ENCODE measurements at regions not wholly inside any gene's neighbourhood (a gene's known extent, or its start where the extent isn't known, plus 50 kb on each side); places are given as distances from the start of the nearest gene placed in this dataset.
"Not testable (repeated sequence)": the region's sequence is repeated elsewhere in the genome, so short reads cannot be mapped to it uniquely, and the experiment has no call there.

- Histone ChIP-seq H3K27ac (ENCODE audit: low read depth, low read length) (no peak overlapping the region), H3K36me3 (ENCODE audit: control insufficient read depth, insufficient read depth, low read length) (no peaks in the 10 kb centered on the region)
Observed at GRCh38 chr4:114317564-114317963, 281.0 kb upstream of the UGT8 start.

DNA sequence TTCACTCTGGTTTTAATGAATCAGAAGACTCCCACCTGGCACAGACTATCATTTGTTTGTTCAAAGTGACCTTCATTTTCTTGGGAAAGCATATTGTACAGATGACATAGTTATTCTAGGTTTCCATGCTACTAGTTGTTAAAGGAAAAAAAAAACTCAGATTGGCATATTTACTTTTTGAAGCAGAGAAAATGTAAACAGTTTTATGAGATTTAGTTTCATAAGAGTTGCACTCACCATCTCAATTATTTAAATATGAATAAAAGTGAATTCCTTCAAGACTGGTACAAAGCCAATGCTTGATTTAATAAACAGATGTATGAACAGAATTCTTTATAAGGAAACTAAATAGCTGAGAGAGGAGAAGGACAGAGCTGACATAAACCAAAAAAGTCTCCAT lies 280.3 kb upstream of the UGT8 start:
- no peaks in the 10 kb centered on the region for H3K36me3 ChIP-seq (ENCODE audit: control insufficient read depth, insufficient read depth, low read length)
- H3K9me3 ChIP-seq (ENCODE audit: control insufficient read depth, insufficient read depth, low read length): no peaks in the 10 kb centered on the region
- no peak overlapping the region for H3K27ac ChIP-seq (ENCODE audit: low read depth, low read length)
- no peaks in the 10 kb centered on the region for H3K27me3 ChIP-seq (ENCODE audit: control insufficient read depth, insufficient read depth, low read length)
- H3K9ac ChIP-seq (ENCODE audit: low read depth, low read length): no peak overlapping the region
- no peaks in the 10 kb centered on the region for H3K4me1 ChIP-seq (ENCODE audit: control insufficient read depth, insufficient read depth, low read length)
- H3K4me3 ChIP-seq (ENCODE audit: low read depth, low read length): no peak overlapping the region

More at GRCh38 chr4:114317564-114317963, 281.0 kb upstream of the UGT8 start:
- H3K9me3 ChIP-seq (ENCODE audit: control insufficient read depth, insufficient read depth, low read length): no peaks in the 10 kb centered on the region
- no peaks in the 10 kb centered on the region for H3K4me1 ChIP-seq (ENCODE audit: control insufficient read depth, insufficient read depth, low read length)
- no peaks in the 10 kb centered on the region for H3K27me3 ChIP-seq (ENCODE audit: control insufficient read depth, insufficient read depth, low read length)
- H3K9ac ChIP-seq (ENCODE audit: low read depth, low read length): no peak overlapping the region
- no peak overlapping the region for H3K4me3 ChIP-seq (ENCODE audit: low read depth, low read length)

DNA sequence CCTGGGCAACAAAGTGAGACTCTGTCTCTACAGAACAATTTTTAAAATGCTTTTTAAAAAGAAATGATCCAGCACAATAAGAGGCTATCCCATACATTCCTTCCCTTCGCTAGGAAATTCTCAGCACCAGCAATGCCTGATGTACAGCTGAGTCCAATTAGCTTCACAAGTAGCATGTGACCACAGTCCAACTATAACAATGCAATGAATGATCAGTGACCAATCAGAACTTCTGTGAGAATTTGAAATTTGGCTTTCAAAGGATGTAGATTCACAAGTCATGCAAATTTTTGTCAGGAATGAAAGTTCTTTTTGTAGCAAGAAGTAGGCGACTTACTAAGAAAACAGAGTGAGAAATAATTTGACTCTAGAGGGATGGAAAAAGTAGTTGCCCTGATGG lies 278.5 kb upstream of the UGT8 start:
- Histone ChIP-seq H3K9ac (ENCODE audit: low read depth, low read length) (no peak overlapping the region), H3K9me3 (ENCODE audit: control insufficient read depth, insufficient read depth, low read length) (no peaks in the 10 kb centered on the region), H3K36me3 (ENCODE audit: control insufficient read depth, insufficient read depth, low read length) (no peaks in the 10 kb centered on the region), H3K27me3 (ENCODE audit: control insufficient read depth, insufficient read depth, low read length) (no peaks in the 10 kb centered on the region), H3K4me3 (ENCODE audit: low read depth, low read length) (no peak overlapping the region), H3K27ac (ENCODE audit: low read depth, low read length) (no peak overlapping the region), H3K4me1 (ENCODE audit: control insufficient read depth, insufficient read depth, low read length) (no peaks in the 10 kb centered on the region)

- Histone ChIP-seq H3K9ac (ENCODE audit: low read depth, low read length) (no peak overlapping the region), H3K9me3 (ENCODE audit: control insufficient read depth, insufficient read depth, low read length) (no peaks in the 10 kb centered on the region), H3K4me1 (ENCODE audit: control insufficient read depth, insufficient read depth, low read length) (no peaks in the 10 kb centered on the region), H3K27me3 (ENCODE audit: control insufficient read depth, insufficient read depth, low read length) (no peaks in the 10 kb centered on the region), H3K27ac (ENCODE audit: low read depth, low read length) (no peak overlapping the region), H3K36me3 (ENCODE audit: control insufficient read depth, insufficient read depth, low read length) (no peaks in the 10 kb centered on the region), H3K4me3 (ENCODE audit: low read depth, low read length) (no peak overlapping the region)
Observed at GRCh38 chr4:114321366-114321765, 277.2 kb upstream of the UGT8 start.

GRCh38 chr4:114323841-114324240 lies 274.8 kb upstream of the UGT8 start:
- no peaks in the 10 kb centered on the region for H3K4me1 ChIP-seq (ENCODE audit: control insufficient read depth, insufficient read depth, low read length)
- no peak overlapping the region for H3K27ac ChIP-seq (ENCODE audit: low read depth, low read length)
- H3K36me3 ChIP-seq (ENCODE audit: control insufficient read depth, insufficient read depth, low read length): no peaks in the 10 kb centered on the region
- no peaks in the 10 kb centered on the region for H3K9me3 ChIP-seq (ENCODE audit: control insufficient read depth, insufficient read depth, low read length)
- no peak overlapping the region for H3K9ac ChIP-seq (ENCODE audit: low read depth, low read length)
- no peaks in the 10 kb centered on the region for H3K27me3 ChIP-seq (ENCODE audit: control insufficient read depth, insufficient read depth, low read length)
- no peak overlapping the region for H3K4me3 ChIP-seq (ENCODE audit: low read depth, low read length)

- no peaks in the 10 kb centered on the region for H3K9me3 ChIP-seq (ENCODE audit: control insufficient read depth, insufficient read depth, low read length)
- H3K27ac ChIP-seq (ENCODE audit: low read depth, low read length): no peak overlapping the region
- no peak overlapping the region for H3K4me3 ChIP-seq (ENCODE audit: low read depth, low read length)
- H3K9ac ChIP-seq (ENCODE audit: low read depth, low read length): no peak overlapping the region
- H3K36me3 ChIP-seq (ENCODE audit: control insufficient read depth, insufficient read depth, low read length): no peaks in the 10 kb centered on the region
- no peaks in the 10 kb centered on the region for H3K4me1 ChIP-seq (ENCODE audit: control insufficient read depth, insufficient read depth, low read length)
- no peaks in the 10 kb centered on the region for H3K27me3 ChIP-seq (ENCODE audit: control insufficient read depth, insufficient read depth, low read length)
Observed at GRCh38 chr4:114326358-114326757, 272.2 kb upstream of the UGT8 start.

GRCh38 chr4:114332119-114332518 lies 266.5 kb upstream of the UGT8 start:
- Histone ChIP-seq H3K4me3 (ENCODE audit: low read depth, low read length) (no peak overlapping the region), H3K4me1 (ENCODE audit: control insufficient read depth, insufficient read depth, low read length) (no peaks in the 10 kb centered on the region), H3K9me3 (ENCODE audit: control insufficient read depth, insufficient read depth, low read length) (no peaks in the 10 kb centered on the region), H3K9ac (ENCODE audit: low read depth, low read length) (no peak overlapping the region), H3K36me3 (ENCODE audit: control insufficient read depth, insufficient read depth, low read length) (no peaks in the 10 kb centered on the region), H3K27ac (ENCODE audit: low read depth, low read length) (no peak overlapping the region), H3K27me3 (ENCODE audit: control insufficient read depth, insufficient read depth, low read length) (no peaks in the 10 kb centered on the region)

DNA sequence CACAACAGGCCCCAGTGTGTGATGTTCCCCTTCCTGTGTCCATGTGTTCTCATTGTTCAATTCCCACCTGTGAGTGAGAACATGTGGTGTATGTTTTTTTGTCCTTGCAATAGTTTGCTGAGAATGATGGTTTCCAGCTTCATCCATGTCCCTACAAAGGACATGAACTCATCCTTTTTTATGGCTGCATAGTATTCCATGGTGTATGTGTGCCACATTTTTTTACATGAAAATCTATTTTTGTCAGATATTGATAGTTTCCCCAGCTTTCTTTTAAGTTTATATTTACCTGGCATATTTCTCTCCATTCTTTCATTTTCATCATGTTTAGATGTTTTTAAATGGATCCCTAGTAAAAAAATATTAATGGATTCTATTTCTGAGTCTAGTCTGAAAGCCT lies 264.2 kb upstream of the UGT8 start:
- not testable (repeated sequence) for H3K4me3 ChIP-seq (ENCODE audit: low read depth, low read length); H3K27me3 ChIP-seq (ENCODE audit: control insufficient read depth, insufficient read depth, low read length); H3K27ac ChIP-seq (ENCODE audit: low read depth, low read length); H3K4me1 ChIP-seq (ENCODE audit: control insufficient read depth, insufficient read depth, low read length); H3K36me3 ChIP-seq (ENCODE audit: control insufficient read depth, insufficient read depth, low read length); H3K9ac ChIP-seq (ENCODE audit: low read depth, low read length); H3K9me3 ChIP-seq (ENCODE audit: control insufficient read depth, insufficient read depth, low read length)

- Histone ChIP-seq H3K9me3 (ENCODE audit: control insufficient read depth, insufficient read depth, low read length) (no peaks in the 10 kb centered on the region), H3K27me3 (ENCODE audit: control insufficient read depth, insufficient read depth, low read length) (no peaks in the 10 kb centered on the region), H3K4me3 (ENCODE audit: low read depth, low read length) (no peak overlapping the region), H3K27ac (ENCODE audit: low read depth, low read length) (no peak overlapping the region), H3K4me1 (ENCODE audit: control insufficient read depth, insufficient read depth, low read length) (no peaks in the 10 kb centered on the region), H3K9ac (ENCODE audit: low read depth, low read length) (no peak overlapping the region), H3K36me3 (ENCODE audit: control insufficient read depth, insufficient read depth, low read length) (no peaks in the 10 kb centered on the region)
Observed at GRCh38 chr4:114334884-114335330, 263.7 kb upstream of the UGT8 start.

DNA sequence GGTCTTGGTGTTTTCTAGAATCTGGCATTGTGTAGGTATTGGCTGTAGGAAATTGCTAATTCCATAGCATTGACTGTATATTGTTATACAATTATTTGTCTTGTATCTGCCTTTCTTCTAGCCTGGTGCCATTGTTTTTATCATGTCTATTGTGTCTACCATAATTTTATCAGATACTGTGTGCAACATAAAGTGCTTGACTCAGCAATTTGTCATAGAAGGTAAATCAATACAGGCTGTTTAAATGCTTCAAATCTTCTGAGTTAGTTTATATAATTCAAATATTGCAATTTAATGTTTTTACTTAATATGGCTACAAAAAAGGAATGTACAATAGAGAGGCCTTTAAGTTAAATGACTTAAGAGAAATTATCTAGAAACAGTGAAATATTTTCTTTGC lies 263.3 kb upstream of the UGT8 start:
- Histone ChIP-seq H3K27me3 (ENCODE audit: control insufficient read depth, insufficient read depth, low read length) (no peaks in the 10 kb centered on the region), H3K4me1 (ENCODE audit: control insufficient read depth, insufficient read depth, low read length) (no peaks in the 10 kb centered on the region), H3K4me3 (ENCODE audit: low read depth, low read length) (no peak overlapping the region), H3K9me3 (ENCODE audit: control insufficient read depth, insufficient read depth, low read length) (no peaks in the 10 kb centered on the region), H3K9ac (ENCODE audit: low read depth, low read length) (no peak overlapping the region), H3K36me3 (ENCODE audit: control insufficient read depth, insufficient read depth, low read length) (no peaks in the 10 kb centered on the region), H3K27ac (ENCODE audit: low read depth, low read length) (no peak overlapping the region)

DNA sequence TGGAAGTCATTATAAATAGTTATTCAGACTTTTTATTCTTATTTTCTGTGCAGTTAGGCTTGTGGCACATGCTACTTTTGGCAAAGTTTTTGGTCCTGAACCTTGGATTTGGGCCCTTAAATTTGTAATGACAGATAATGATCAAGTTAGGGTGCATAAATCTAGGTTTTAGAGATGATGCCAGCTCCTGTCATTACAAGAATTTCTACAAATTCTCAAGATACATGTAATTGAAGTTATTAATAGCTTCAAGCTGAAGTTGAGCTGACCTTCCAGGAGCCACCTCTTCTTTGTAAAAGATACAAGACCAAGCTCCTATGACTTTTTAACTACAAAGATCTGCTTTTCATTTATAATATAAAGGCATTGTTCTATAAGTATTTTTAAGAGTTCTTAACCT lies 255.6 kb upstream of the UGT8 start:
- Histone ChIP-seq H3K27me3 (ENCODE audit: control insufficient read depth, insufficient read depth, low read length) (no peaks in the 10 kb centered on the region), H3K27ac (ENCODE audit: low read depth, low read length) (no peak overlapping the region), H3K9ac (ENCODE audit: low read depth, low read length) (no peak overlapping the region), H3K4me1 (ENCODE audit: control insufficient read depth, insufficient read depth, low read length) (no peaks in the 10 kb centered on the region), H3K9me3 (ENCODE audit: control insufficient read depth, insufficient read depth, low read length) (no peaks in the 10 kb centered on the region), H3K36me3 (ENCODE audit: control insufficient read depth, insufficient read depth, low read length) (no peaks in the 10 kb centered on the region), H3K4me3 (ENCODE audit: low read depth, low read length) (no peak overlapping the region)

GRCh38 chr4:114349543-114350175 lies 248.9 kb upstream of the UGT8 start:
- Histone ChIP-seq H3K9me3 (ENCODE audit: control insufficient read depth, insufficient read depth, low read length) (no peaks in the 10 kb centered on the region), H3K27ac (ENCODE audit: low read depth, low read length) (no peak overlapping the region), H3K9ac (ENCODE audit: low read depth, low read length) (no peak overlapping the region), H3K4me1 (ENCODE audit: control insufficient read depth, insufficient read depth, low read length) (no peaks in the 10 kb centered on the region), H3K4me3 (ENCODE audit: low read depth, low read length) (no peak overlapping the region), H3K27me3 (ENCODE audit: control insufficient read depth, insufficient read depth, low read length) (no peaks in the 10 kb centered on the region), H3K36me3 (ENCODE audit: control insufficient read depth, insufficient read depth, low read length) (no peaks in the 10 kb centered on the region)

Data from HUES48 (cell line).